Heart right ventricle (tissue), 16 donors: ENCODE measurements at regions not wholly inside any gene's neighbourhood (a gene's known extent, or its start where the extent isn't known, plus 50 kb on each side); places are given as distances from the start of the nearest gene placed in this dataset.

Experiments used
- ATAC-seq, 8 donors: fragments of 200-7000 bp; cut with Tn5 transposase; one replicate each; pipeline ENCODE4 v1.9.1; 2020; ENCODE audit warnings: mild to moderate bottlenecking in 8 of 8, moderate library complexity in 8 of 8, moderate number of reproducible peaks in 1 of 8
- DNase-seq, 2 donors: peaks; one replicate each; pipeline ENCODE4 v3.0.0-alpha.2; 2020
- H3K27ac ChIP-seq, 10 donors: fragments of 200-600 bp; sonication (generic) in 2 of 10; one replicate each; pipeline versions ENCODE4 v1.5.0 to v1.8.0; 2020 to 2022; ENCODE audit warnings: mild to moderate bottlenecking in 3 of 10
- H3K27me3 ChIP-seq, 7 donors: fragments of 200-600 bp; one replicate each; pipeline ENCODE4 v1.8.0; 2021 to 2022; ENCODE audit warnings: mild to moderate bottlenecking in 2 of 7
- H3K36me3 ChIP-seq, 9 donors: fragments of 200-600 bp; sonication (generic) in 1 of 9; one replicate each; pipeline versions ENCODE4 v1.5.0 to v1.8.0; 2020 to 2022; ENCODE audit warnings: mild to moderate bottlenecking in 2 of 9
- H3K4me1 ChIP-seq, 9 donors: fragments of 200-600 bp; sonication (generic) in 1 of 9; one replicate each; pipeline versions ENCODE4 v1.5.0 to v1.8.0; 2020 to 2022; ENCODE audit warnings: mild to moderate bottlenecking in 4 of 9
- H3K4me3 ChIP-seq, 10 donors: fragments of 200-600 bp; sonication (generic) in 2 of 10; one replicate each; pipeline versions ENCODE4 v1.5.0 to v1.8.0; 2020 to 2022; ENCODE audit warnings: mild to moderate bottlenecking in 7 of 10, moderate library complexity in 2 of 10
- H3K9me3 ChIP-seq, 11 donors: fragments of 200-600 bp in 10 of 11; sonication (generic) in 2 of 11; one replicate each; pipeline versions ENCODE4 v1.5.0 to v1.8.0; 2013 to 2022; ENCODE audit warnings: mild to moderate bottlenecking in 2 of 11, control low read depth in 1 of 11, moderate library complexity in 1 of 11
- WGBS, 2 donors: extraction: QIAGEN DNeasy Blood & Tissue Kit; methylation state at CpG; one replicate each; pipeline ENCODE4 v1.1.7; 2013; ENCODE audit warnings: inconsistent platforms in 1 of 2; 5-methylcytosine and 5-hydroxymethylcytosine counted together
- intact Hi-C, 10 donors: fragments of 100-400 bp; cut with DNase I; formaldehyde crosslinking; loops; one replicate each; pipeline versions ENCODE4 v1.11.1 to v1.14.2; 2022
- TF ChIP-seq, protein P1 (sequence below), 9 donors: fragments of 200-600 bp; sonication (generic) in 2 of 9; IDR thresholded peaks; one replicate each; pipeline versions ENCODE4 v1.5.0 to v1.8.0; 2021 to 2022; ENCODE audit warnings: antibody characterized with exemption in 9 of 9, mild to moderate bottlenecking in 5 of 9, moderate library complexity in 1 of 9
- donor health status: Arrhythmogenic right ventricular cardiomyopathy.
- donor health status: ischemic (EF 13 %, LVEDD 7.1; RV severe dilation, severe dysfunction).
- donor health status: healthy with polysubstance abuse.
- donor health status: DM: no; HTN: yes; CAD: no.
- donor health status: DM: no; HTN: no; CAD: no.
- donor health status: ischemic (EF 25% LVEDD 6.9; RV normal size, moderate dysfunction).
- donor health status: ischemic (EF 25% LVEDD 5.7; RV mildly dilated, moderate dysfunction).
- donor health status: healthy.
- donor health status: DM: yes; HTN: yes; CAD: no.
- donor health status: Ischemic cardiomyopathy.
- donor health status: ischemic (EF 35%, LVEDD 5.7; RV mildly dilated, moderate dysfunction).
- donor health status: nonischemic (EF 11% LVEDD 7.7; RV severe dilation, severe dysfunction).
- donor health status: DM: yes; HTN: yes; CAD: no.
- donor health status: PGD.
- donor health status: ischemic (EF 29% LVEDD 5.4; RV normal size, mild dysfunction).
- donor health status: nonischemic (EF 23%, LVEDD 6.1; RV moderate dilation, normal function).

GRCh38 chr6:108760126-108761050 is 87.8 kb upstream of the ARMC2 start:
- 67 to 72% methylated on average over 9 of the region's 9 CpGs for WGBS, 2 donors
- intact Hi-C loops: no loop called here
- DNase-seq: peak in 1 of 2 donors; percentile 2
- peak in 6 of 8 donors; percentile 18 to 66 (median 28) for ATAC-seq
- Histone ChIP-seq H3K27ac (no peak overlapping the region), H3K36me3 (no peaks in the 10 kb centered on the region), H3K4me3 (no peak overlapping the region), H3K4me1 (peaks cover 4 to 40% (median 14%) of the 10 kb centered on the region in 9 donors), H3K27me3 (no peaks in the 10 kb centered on the region), H3K9me3 (no peaks in the 10 kb centered on the region)
- TF ChIP-seq, protein P1, sequence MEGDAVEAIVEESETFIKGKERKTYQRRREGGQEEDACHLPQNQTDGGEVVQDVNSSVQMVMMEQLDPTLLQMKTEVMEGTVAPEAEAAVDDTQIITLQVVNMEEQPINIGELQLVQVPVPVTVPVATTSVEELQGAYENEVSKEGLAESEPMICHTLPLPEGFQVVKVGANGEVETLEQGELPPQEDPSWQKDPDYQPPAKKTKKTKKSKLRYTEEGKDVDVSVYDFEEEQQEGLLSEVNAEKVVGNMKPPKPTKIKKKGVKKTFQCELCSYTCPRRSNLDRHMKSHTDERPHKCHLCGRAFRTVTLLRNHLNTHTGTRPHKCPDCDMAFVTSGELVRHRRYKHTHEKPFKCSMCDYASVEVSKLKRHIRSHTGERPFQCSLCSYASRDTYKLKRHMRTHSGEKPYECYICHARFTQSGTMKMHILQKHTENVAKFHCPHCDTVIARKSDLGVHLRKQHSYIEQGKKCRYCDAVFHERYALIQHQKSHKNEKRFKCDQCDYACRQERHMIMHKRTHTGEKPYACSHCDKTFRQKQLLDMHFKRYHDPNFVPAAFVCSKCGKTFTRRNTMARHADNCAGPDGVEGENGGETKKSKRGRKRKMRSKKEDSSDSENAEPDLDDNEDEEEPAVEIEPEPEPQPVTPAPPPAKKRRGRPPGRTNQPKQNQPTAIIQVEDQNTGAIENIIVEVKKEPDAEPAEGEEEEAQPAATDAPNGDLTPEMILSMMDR (IDR thresholded peaks at IDR 0.05): no peak

DNA sequence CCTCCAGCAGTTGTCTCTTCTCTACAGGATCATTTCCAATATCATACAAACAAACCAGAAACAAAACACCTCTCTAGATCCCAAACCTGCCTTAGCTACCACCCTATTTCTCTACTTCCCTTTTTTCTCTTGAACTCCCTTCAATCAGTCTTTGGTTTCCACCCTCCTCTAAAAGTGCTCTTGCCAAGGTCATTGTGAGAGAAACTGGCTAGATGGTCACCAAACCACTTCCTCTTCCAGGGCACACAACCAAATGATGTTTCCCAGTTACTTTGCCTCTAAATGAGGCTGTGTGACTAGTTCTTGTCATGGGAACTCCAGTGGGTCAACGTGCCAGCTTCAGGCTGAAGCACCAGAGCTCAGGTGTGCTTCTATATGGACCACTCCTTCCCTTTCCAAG is 85.8 kb upstream of the ARMC2 start:
- 74 to 82% methylated on average over 1 of the region's 1 CpG for WGBS, 2 donors
- Histone ChIP-seq H3K27ac (no peak overlapping the region), H3K27me3 (no peaks in the 10 kb centered on the region), H3K4me3 (no peak overlapping the region), H3K36me3 (no peaks in the 10 kb centered on the region), H3K4me1 (peaks cover 0 to 26% (median 9%) of the 10 kb centered on the region in 9 donors), H3K9me3 (no peaks in the 10 kb centered on the region)
- TF ChIP-seq, protein P1 (IDR thresholded peaks at IDR 0.05): no peak
- intact Hi-C loops: no loop called here
- DNase-seq (peak in 1 of 2 donors; percentile 1), ATAC-seq (no peak)

DNA sequence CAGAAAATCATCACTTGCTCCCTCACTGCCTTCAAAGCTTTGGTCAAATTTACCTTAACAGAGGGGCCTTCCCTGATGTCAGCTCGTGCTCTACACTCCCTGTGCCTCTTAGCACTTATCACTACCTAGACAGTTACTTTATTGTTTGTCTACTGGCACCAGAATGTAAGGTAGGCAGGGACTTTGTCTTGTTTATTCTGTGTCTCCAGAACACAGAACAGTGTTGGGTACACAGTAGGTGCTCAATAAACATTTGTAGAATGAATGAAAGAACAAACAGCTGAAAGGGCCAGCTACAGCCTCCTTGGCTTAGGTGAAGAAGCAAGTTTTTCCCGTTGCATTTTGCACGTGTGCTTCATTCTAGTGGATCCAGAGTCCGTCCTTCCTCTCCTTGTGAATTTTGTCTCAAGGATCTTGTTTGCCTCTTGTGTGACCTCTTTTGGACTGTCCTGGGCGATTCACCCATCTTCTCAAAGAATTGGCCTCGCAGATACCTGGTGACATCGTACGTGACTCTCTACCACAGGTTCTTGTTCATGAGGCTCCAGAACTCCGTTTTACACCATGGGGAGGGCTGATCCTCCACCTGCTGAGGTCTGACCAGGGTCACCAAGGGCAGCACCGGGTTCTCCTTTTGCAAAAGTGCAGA is 84.2 kb upstream of the ARMC2 start:
- Histone ChIP-seq H3K4me1 (peaks cover 0 to 26% (median 9%) of the 10 kb centered on the region in 9 donors), H3K27me3 (no peaks in the 10 kb centered on the region), H3K4me3 (no peak overlapping the region), H3K36me3 (no peaks in the 10 kb centered on the region), H3K27ac (no peak overlapping the region), H3K9me3 (no peaks in the 10 kb centered on the region)
- TF ChIP-seq, protein P1 (IDR thresholded peaks at IDR 0.05): no peak
- WGBS, 2 donors: 90 to 92% methylated on average over 10 of the region's 10 CpGs
- intact Hi-C loops: no loop called here
- DNase-seq (no peak), ATAC-seq (no peak)

- Histone ChIP-seq H3K4me3 (no peak overlapping the region), H3K27ac (no peak overlapping the region), H3K9me3 (no peaks in the 10 kb centered on the region), H3K27me3 (no peaks in the 10 kb centered on the region), H3K36me3 (no peaks in the 10 kb centered on the region), H3K4me1 (peaks cover 0 to 26% (median 9%) of the 10 kb centered on the region in 9 donors)
- ATAC-seq: peak in 6 of 8 donors; percentile 29 to 58 (median 44)
- DNase-seq: no peak
- TF ChIP-seq, protein P1 (IDR thresholded peaks at IDR 0.05): no peak
- intact Hi-C loops: no loop called here
- 95 to 96% methylated on average over 1 of the region's 1 CpG for WGBS, 2 donors
Measured at GRCh38 chr6:108764580-108764950, 83.7 kb upstream of the ARMC2 start.
